ENCODE measurements at regions not wholly inside any gene's neighbourhood (a gene's known extent, or its start where the extent isn't known, plus 50 kb on each side); places are given as distances from the start of the nearest gene placed in this dataset.

DNA sequence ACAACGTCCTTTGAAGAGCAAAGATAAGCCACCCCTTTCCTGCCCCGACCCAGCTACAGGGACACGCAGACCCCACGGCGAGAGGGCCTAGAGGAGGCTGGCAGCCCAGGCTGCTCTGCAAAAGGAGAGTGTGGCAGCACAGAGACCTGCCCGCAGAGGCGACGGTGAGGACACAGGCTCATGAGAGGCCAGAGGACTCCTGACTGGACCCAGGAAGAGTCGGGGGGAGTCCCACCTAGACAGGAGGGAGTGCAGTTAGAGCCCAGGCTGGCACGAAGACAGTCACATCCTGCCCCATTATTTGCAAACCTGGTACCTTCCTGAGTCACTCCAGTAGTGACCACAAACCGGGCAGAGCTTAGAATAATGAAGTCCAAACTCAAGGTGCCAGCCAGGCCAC is 227.7 kb upstream of the CDH4 start:
- no peaks in the 10 kb centered on the region for H3K36me3 ChIP-seq
- no peaks in the 10 kb centered on the region for H3K4me1 ChIP-seq (ENCODE audit: insufficient read depth)
- TF ChIP-seq, protein P1, sequence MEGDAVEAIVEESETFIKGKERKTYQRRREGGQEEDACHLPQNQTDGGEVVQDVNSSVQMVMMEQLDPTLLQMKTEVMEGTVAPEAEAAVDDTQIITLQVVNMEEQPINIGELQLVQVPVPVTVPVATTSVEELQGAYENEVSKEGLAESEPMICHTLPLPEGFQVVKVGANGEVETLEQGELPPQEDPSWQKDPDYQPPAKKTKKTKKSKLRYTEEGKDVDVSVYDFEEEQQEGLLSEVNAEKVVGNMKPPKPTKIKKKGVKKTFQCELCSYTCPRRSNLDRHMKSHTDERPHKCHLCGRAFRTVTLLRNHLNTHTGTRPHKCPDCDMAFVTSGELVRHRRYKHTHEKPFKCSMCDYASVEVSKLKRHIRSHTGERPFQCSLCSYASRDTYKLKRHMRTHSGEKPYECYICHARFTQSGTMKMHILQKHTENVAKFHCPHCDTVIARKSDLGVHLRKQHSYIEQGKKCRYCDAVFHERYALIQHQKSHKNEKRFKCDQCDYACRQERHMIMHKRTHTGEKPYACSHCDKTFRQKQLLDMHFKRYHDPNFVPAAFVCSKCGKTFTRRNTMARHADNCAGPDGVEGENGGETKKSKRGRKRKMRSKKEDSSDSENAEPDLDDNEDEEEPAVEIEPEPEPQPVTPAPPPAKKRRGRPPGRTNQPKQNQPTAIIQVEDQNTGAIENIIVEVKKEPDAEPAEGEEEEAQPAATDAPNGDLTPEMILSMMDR (IDR thresholded peaks at IDR 0.05) = no peak
- TF ChIP-seq EP300 (IDR thresholded peaks at IDR 0.05) (no peak), POLR2A (IDR thresholded peaks at IDR 0.05) (no peak)
- intact Hi-C loops (cut with DNase I) = no loop called here
- no peak for DNase-seq
- 75 to 85% (median 80%) methylated on average over 11 of the region's 11 CpGs for WGBS, 3 donors
- H3K4me3 ChIP-seq = no peak overlapping the region
- H3K9me3 ChIP-seq = no peaks in the 10 kb centered on the region
- no peak overlapping the region for H3K27ac ChIP-seq
- H3K27me3 ChIP-seq = no peaks in the 10 kb centered on the region

DNA sequence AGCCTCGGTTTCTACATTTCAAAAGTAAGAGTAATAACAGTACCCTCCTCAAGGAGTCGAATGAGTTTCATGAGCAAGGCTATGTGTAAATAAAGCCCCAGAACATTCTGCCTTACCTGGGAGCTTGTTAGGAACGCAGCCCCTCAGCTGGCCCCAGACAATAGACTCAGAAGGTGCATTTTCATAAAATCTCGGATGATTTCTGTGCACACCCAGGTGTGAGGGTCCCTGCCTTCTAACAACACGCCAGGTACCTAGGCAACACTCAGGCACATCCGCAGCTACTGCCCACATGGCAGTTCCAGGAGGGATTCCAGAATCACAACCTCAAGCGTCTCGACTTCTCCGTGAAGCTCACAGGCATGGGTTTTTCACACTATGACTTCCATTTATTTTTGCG is 226.5 kb upstream of the CDH4 start:
- TF ChIP-seq, protein P1 (IDR thresholded peaks at IDR 0.05) = no peak
- TF ChIP-seq EP300 (IDR thresholded peaks at IDR 0.05) = no peak
- TF ChIP-seq POLR2A (IDR thresholded peaks at IDR 0.05) = no peak
- Histone ChIP-seq H3K27ac (no peak overlapping the region), H3K27me3 (no peaks in the 10 kb centered on the region), H3K4me3 (no peak overlapping the region), H3K4me1 (ENCODE audit: insufficient read depth) (no peaks in the 10 kb centered on the region), H3K36me3 (no peaks in the 10 kb centered on the region), H3K9me3 (no peaks in the 10 kb centered on the region)
- 86% methylated on average over 10 of the region's 10 CpGs for WGBS, 3 donors
- intact Hi-C loops (cut with DNase I) = no loop called here
- no peak for DNase-seq

GRCh38 chr20:61026173-61026572 is 225.9 kb upstream of the CDH4 start:
- Histone ChIP-seq H3K36me3 (no peaks in the 10 kb centered on the region), H3K27ac (no peak overlapping the region), H3K9me3 (no peaks in the 10 kb centered on the region), H3K4me3 (no peak overlapping the region), H3K4me1 (ENCODE audit: insufficient read depth) (no peaks in the 10 kb centered on the region), H3K27me3 (no peaks in the 10 kb centered on the region)
- TF ChIP-seq POLR2A (IDR thresholded peaks at IDR 0.05) (no peak), EP300 (IDR thresholded peaks at IDR 0.05) (no peak)
- TF ChIP-seq, protein P1 (IDR thresholded peaks at IDR 0.05) = no peak
- DNase-seq = no peak
- intact Hi-C loops (cut with DNase I) = no loop called here
- WGBS, 3 donors = 91 to 94% (median 92%) methylated on average over 6 of the region's 6 CpGs

GRCh38 chr20:61026731-61027130 is 225.3 kb upstream of the CDH4 start:
- intact Hi-C loops (cut with DNase I) = no loop called here

More at GRCh38 chr20:61026731-61027130, 225.3 kb upstream of the CDH4 start:
- 78 to 85% (median 82%) methylated on average over 5 of the region's 5 CpGs for WGBS, 3 donors
- TF ChIP-seq, protein P1 (IDR thresholded peaks at IDR 0.05) = no peak
- Histone ChIP-seq H3K9me3 (no peaks in the 10 kb centered on the region), H3K36me3 (no peaks in the 10 kb centered on the region), H3K27ac (no peak overlapping the region), H3K4me3 (no peak overlapping the region), H3K27me3 (no peaks in the 10 kb centered on the region), H3K4me1 (ENCODE audit: insufficient read depth) (no peaks in the 10 kb centered on the region)
- no peak for DNase-seq
